Smooth muscle cell (in vitro differentiated cells): ENCODE measurements at regions not wholly inside any gene's neighbourhood (a gene's known extent, or its start where the extent isn't known, plus 50 kb on each side); places are given as distances from the start of the nearest gene placed in this dataset.

Experiments
- DNase-seq: peaks from one replicate; lab custom pipeline; 2025; ENCODE audit not compliant: unreplicated experiment; lab: John Stamatoyannopoulos, UW
- H2AFZ ChIP-seq: fragments of 200-600 bp; sonication (generic); 2 replicates; pipeline ENCODE4 v1.6.0; 2016; ENCODE audit warnings: antibody characterized with exemption, low read depth, mild to moderate bottlenecking
- H3F3A ChIP-seq: fragments of 200-600 bp; sonication (generic); 2 replicates; pipeline ENCODE4 v1.6.0; 2017; ENCODE audit warnings: antibody characterized with exemption, low read depth
- H3K27ac ChIP-seq: fragments of 200-600 bp; sonication (generic); 2 replicates; pipeline ENCODE4 v1.5.1; 2016; ENCODE audit warnings: low read depth, mild to moderate bottlenecking
- H3K27me3 ChIP-seq: fragments of 200-600 bp; sonication (generic); 2 replicates; pipeline ENCODE4 v1.6.1; 2016; ENCODE audit warnings: low read depth, mild to moderate bottlenecking
- H3K36me3 ChIP-seq: fragments of 200-600 bp; sonication (generic); 2 replicates; pipeline ENCODE4 v1.5.1; 2016; ENCODE audit warnings: low read depth
- H3K4me1 ChIP-seq: fragments of 200-600 bp; sonication (generic); 2 replicates; pipeline ENCODE4 v1.5.1; 2016; ENCODE audit warnings: low read depth
- H3K4me2 ChIP-seq: fragments of 200-600 bp; sonication (generic); 2 replicates; pipeline ENCODE4 v1.6.0; 2016; ENCODE audit warnings: mild to moderate bottlenecking
- H3K4me3 ChIP-seq: fragments of 200-600 bp; sonication (generic); 2 replicates; pipeline ENCODE4 v1.5.1; 2016; ENCODE audit warnings: mild to moderate bottlenecking
- H3K79me2 ChIP-seq: fragments of 200-600 bp; sonication (generic); 2 replicates; pipeline ENCODE4 v1.6.0; 2016; ENCODE audit warnings: low read depth, mild to moderate bottlenecking
- H3K9ac ChIP-seq: fragments of 200-600 bp; sonication (generic); 2 replicates; pipeline ENCODE4 v1.6.0; 2016; ENCODE audit warnings: low read depth
- H3K9me3 ChIP-seq: fragments of 200-600 bp; sonication (generic); replicated peaks from 2 replicates; pipeline ENCODE4 v1.5.1; 2016; ENCODE audit warnings: low read depth
- H4K20me1 ChIP-seq: fragments of 200-600 bp; sonication (generic); 2 replicates; pipeline ENCODE4 v1.6.0; 2016; ENCODE audit warnings: low read depth
- CTCF ChIP-seq: fragments of 200-600 bp; sonication (generic); IDR thresholded peaks from 2 replicates; pipeline ENCODE4 v1.5.1; 2017; ENCODE audit warnings: borderline replicate concordance, mild to moderate bottlenecking, antibody characterized with exemption; ENCODE audit not compliant: insufficient read depth, poor library complexity, severe bottlenecking
- WGBS: methylation state at CpG from one replicate; pipeline ENCODE4 v1.1.7; 2016; ENCODE audit warnings: low lambda C conversion rate; 5-methylcytosine and 5-hydroxymethylcytosine counted together

DNA sequence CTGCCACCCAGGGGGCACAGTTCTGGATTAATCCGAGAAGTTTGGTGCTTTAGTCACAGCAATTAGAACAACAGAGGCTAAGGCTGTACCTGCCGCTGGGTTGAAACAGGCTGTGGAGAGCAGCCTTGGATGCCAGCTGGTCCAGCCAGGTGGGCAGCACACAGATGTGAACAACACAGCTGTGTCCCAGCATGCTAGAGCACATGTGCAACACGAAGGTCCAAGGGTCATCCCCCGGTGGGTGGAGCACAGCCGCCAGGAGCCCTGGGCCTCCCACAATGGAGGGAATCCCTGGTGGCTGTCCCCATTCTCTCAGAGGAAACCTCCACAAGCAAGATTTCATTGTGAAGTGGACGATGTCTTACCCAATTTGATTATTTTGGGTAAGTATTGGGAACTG is 99.2 kb upstream of the SYNDIG1 start:
- no peak for TF ChIP-seq CTCF
- H3K9ac ChIP-seq, result no peak overlapping the region
- H3K4me1 ChIP-seq, result no peaks in the 10 kb centered on the region
- no peaks in the 10 kb centered on the region for H3K79me2 ChIP-seq
- H2AFZ ChIP-seq, result no peak overlapping the region
- H3K27me3 ChIP-seq, result no peaks in the 10 kb centered on the region
- no peak overlapping the region for H3K4me2 ChIP-seq
- no peaks in the 10 kb centered on the region for H3F3A ChIP-seq
- H3K4me3 ChIP-seq, result no peak overlapping the region
- no peak overlapping the region for H3K27ac ChIP-seq
- no peak for DNase-seq
- no peaks in the 10 kb centered on the region for H3K9me3 ChIP-seq
- 90% methylated on average over 6 of the region's 6 CpGs for WGBS
- no peaks in the 10 kb centered on the region for H3K36me3 ChIP-seq
- no peaks in the 10 kb centered on the region for H4K20me1 ChIP-seq

DNA sequence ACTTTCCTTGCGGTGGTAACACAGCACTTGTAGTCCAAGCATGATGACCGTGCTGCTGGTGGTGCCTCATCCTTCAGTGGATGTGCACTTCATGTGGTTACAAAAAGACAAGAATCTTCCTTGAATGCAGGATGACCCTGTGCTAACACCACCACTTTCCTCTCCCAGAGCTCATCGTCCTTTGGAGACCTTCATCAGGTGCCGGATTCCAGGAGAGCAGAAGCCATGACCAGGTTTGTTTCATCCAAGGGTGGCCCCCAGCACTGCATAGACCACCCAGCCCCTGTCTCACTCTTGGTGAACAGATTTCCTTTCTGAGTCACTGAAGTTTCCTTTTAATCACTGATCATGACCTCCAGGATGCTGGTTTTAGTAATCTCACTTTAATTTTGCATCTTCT is 101.2 kb upstream of the SYNDIG1 start:
- no peak for DNase-seq
- no peaks in the 10 kb centered on the region for H3K79me2 ChIP-seq
- H3F3A ChIP-seq, result no peaks in the 10 kb centered on the region
- no peak overlapping the region for H2AFZ ChIP-seq
- TF ChIP-seq CTCF, result no peak
- no peaks in the 10 kb centered on the region for H3K9me3 ChIP-seq
- no peaks in the 10 kb centered on the region for H3K27me3 ChIP-seq
- H3K4me2 ChIP-seq, result no peak overlapping the region
- H3K9ac ChIP-seq, result no peak overlapping the region
- H3K36me3 ChIP-seq, result no peaks in the 10 kb centered on the region
- H3K4me3 ChIP-seq, result no peak overlapping the region
- no peaks in the 10 kb centered on the region for H4K20me1 ChIP-seq
- 100% methylated on average over 4 of the region's 4 CpGs for WGBS
- H3K27ac ChIP-seq, result no peak overlapping the region
- H3K4me1 ChIP-seq, result no peaks in the 10 kb centered on the region

- TF ChIP-seq CTCF, result no peak
- Histone ChIP-seq H3K27ac (no peak overlapping the region), H3F3A (no peaks in the 10 kb centered on the region), H3K4me2 (no peak overlapping the region), H3K36me3 (no peaks in the 10 kb centered on the region), H3K9me3 (no peaks in the 10 kb centered on the region), H3K27me3 (no peaks in the 10 kb centered on the region), H3K79me2 (no peaks in the 10 kb centered on the region), H2AFZ (no peak overlapping the region), H4K20me1 (no peaks in the 10 kb centered on the region), H3K9ac (no peak overlapping the region), H3K4me3 (no peak overlapping the region), H3K4me1 (no peaks in the 10 kb centered on the region)
- no peak for DNase-seq
- 70% methylated on average over 16 of the region's 16 CpGs for WGBS
Measured at GRCh38 chr20:24366336-24367004, 103.0 kb upstream of the SYNDIG1 start.

- DNase-seq, result no peak
- H3K4me3 ChIP-seq, result no peak overlapping the region
- 90% methylated on average over 3 of the region's 3 CpGs for WGBS
- no peaks in the 10 kb centered on the region for H3K27me3 ChIP-seq
- H3K9ac ChIP-seq, result no peak overlapping the region
- H3K9me3 ChIP-seq, result no peaks in the 10 kb centered on the region
- no peaks in the 10 kb centered on the region for H4K20me1 ChIP-seq
- no peaks in the 10 kb centered on the region for H3K36me3 ChIP-seq
- no peaks in the 10 kb centered on the region for H3K79me2 ChIP-seq
- H3F3A ChIP-seq, result no peaks in the 10 kb centered on the region
- no peaks in the 10 kb centered on the region for H3K4me1 ChIP-seq
- no peak overlapping the region for H3K4me2 ChIP-seq
- H3K27ac ChIP-seq, result no peak overlapping the region
- TF ChIP-seq CTCF, result no peak
- H2AFZ ChIP-seq, result no peak overlapping the region
Measured at GRCh38 chr20:24365670-24366069, 103.8 kb upstream of the SYNDIG1 start.
